ENCODE measurements at regions not wholly inside any gene's neighbourhood (a gene's known extent, or its start where the extent isn't known, plus 50 kb on each side); places are given as distances from the start of the nearest gene placed in this dataset.

DNA sequence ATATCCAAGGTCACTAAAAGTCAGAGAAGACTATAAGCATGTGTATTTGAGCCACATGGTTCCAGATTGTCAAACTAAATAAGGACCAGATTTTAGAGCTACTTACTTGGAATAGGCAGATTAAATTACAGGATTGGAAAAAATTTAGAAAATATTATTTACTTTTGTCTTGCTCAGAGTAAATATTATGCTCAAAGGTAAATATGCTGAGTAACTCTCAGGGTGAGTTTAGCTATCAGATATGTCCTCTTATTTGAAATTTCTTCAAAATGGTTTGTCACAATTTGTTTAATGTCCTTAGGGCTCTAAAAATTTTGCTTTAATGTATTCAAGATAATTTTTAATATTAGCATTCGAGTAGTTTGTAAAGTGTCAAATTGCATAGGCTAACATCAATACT, 2455.2 kb downstream of the PCDH9 start:
- H3K4me2 ChIP-seq (ENCODE audit: insufficient read depth, low read length), result no peak overlapping the region
- POLR2A ChIA-PET, result no interaction called here
- TF ChIP-seq JUN (IDR thresholded peaks at IDR 0.05; ENCODE audit: borderline replicate concordance, insufficient read depth, insufficient read length, low read depth) (no peak), POLR2AphosphoS5 (IDR thresholded peaks at IDR 0.05; ENCODE audit: insufficient read depth, low read depth, low read length) (no peak), MYC (IDR thresholded peaks at IDR 0.05; ENCODE audit: low read depth, low read length) (no peak), EZH2 (IDR thresholded peaks at IDR 0.05; ENCODE audit: borderline replicate concordance, low read depth, low read length, severe bottlenecking) (no peak), MAX (IDR thresholded peaks at IDR 0.05; ENCODE audit: insufficient read depth, insufficient read length) (no peak), POLR2A (IDR thresholded peaks at IDR 0.05; ENCODE audit: low read depth, low read length) (no peak), GATA2 (IDR thresholded peaks at IDR 0.05; ENCODE audit: insufficient read depth, insufficient read length, low read depth, low read length) (no peak), FOS (IDR thresholded peaks at IDR 0.05; ENCODE audit: borderline replicate concordance, insufficient read depth, low read length) (no peak)
- TF ChIP-seq, protein P1, sequence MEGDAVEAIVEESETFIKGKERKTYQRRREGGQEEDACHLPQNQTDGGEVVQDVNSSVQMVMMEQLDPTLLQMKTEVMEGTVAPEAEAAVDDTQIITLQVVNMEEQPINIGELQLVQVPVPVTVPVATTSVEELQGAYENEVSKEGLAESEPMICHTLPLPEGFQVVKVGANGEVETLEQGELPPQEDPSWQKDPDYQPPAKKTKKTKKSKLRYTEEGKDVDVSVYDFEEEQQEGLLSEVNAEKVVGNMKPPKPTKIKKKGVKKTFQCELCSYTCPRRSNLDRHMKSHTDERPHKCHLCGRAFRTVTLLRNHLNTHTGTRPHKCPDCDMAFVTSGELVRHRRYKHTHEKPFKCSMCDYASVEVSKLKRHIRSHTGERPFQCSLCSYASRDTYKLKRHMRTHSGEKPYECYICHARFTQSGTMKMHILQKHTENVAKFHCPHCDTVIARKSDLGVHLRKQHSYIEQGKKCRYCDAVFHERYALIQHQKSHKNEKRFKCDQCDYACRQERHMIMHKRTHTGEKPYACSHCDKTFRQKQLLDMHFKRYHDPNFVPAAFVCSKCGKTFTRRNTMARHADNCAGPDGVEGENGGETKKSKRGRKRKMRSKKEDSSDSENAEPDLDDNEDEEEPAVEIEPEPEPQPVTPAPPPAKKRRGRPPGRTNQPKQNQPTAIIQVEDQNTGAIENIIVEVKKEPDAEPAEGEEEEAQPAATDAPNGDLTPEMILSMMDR (IDR thresholded peaks at IDR 0.05; ENCODE audit: extremely low read depth in 1 of 2, insufficient read depth in 1 of 2, low read depth in 1 of 2, low read length in 2 of 2), result no peak

More for the DNA sequence above, 2455.2 kb downstream of the PCDH9 start:
- CTCF ChIA-PET, result no interaction called here
- no peak overlapping the region for H3K9ac ChIP-seq (replicated peaks; ENCODE audit: extremely low read depth, insufficient read depth, low read length)
- H3K9me3 ChIP-seq (replicated peaks; ENCODE audit: control insufficient read depth, insufficient read depth, low read length), result no peaks in the 10 kb centered on the region
- no peak overlapping the region for H2AFZ ChIP-seq (ENCODE audit: low read depth, low read length)
- dilution Hi-C loops (cut with MboI; ENCODE audit: extremely low pct_ligation_motif_present, low sequenced_read_pairs), result no loop called here
- H3K36me3 ChIP-seq (ENCODE audit: control insufficient read depth in 2 of 2, extremely low read depth in 1 of 2, insufficient read depth in 2 of 2, low read length in 2 of 2), result no peaks in the 10 kb centered on the region
- intact Hi-C loops (cut with micrococcal nuclease), result no loop called here
- H3K4me1 ChIP-seq (ENCODE audit: control insufficient read depth, extremely low read depth, insufficient read depth, low read length), result peaks cover 13% of the 10 kb centered on the region
- FAIRE-seq (no peak), DNase-seq (ENCODE audit: low read depth, low spot score) (no peak)
- no peaks in the 10 kb centered on the region for H4K20me1 ChIP-seq (replicated peaks; ENCODE audit: control insufficient read depth, extremely low read depth, insufficient read depth, low read length)
- no peak overlapping the region for H3K4me3 ChIP-seq (replicated peaks in 1 of 3; ENCODE audit: insufficient read depth in 1 of 3, low read depth in 1 of 3, low read length in 3 of 3)
- H3K79me2 ChIP-seq (ENCODE audit: control insufficient read depth, insufficient read depth, low read length), result no peaks in the 10 kb centered on the region
- no peaks in the 10 kb centered on the region for H3K27me3 ChIP-seq (ENCODE audit: control insufficient read depth in 2 of 2, insufficient read depth in 2 of 2, low read length in 2 of 2)
- no peaks in the 10 kb centered on the region for H3K9me1 ChIP-seq (replicated peaks; ENCODE audit: control insufficient read depth, extremely low read depth, insufficient read depth, low read length)
- BruUV-seq (replicated peaks), result no TSS peak
- no peak overlapping the region for H3K27ac ChIP-seq (ENCODE audit: insufficient read depth, low read depth, low read length)

Measured in endothelial cell of umbilical vein (primary cell).